Esophagus muscularis mucosa (tissue), 3 donors: ENCODE measurements at regions not wholly inside any gene's neighbourhood (a gene's known extent, or its start where the extent isn't known, plus 50 kb on each side); places are given as distances from the start of the nearest gene placed in this dataset.

ENCODE experiments used
- CTCF ChIP-seq, 3 experiments: fragments of 200-600 bp in 2 of 3; fragments of 450-650 bp in 1 of 3; sonication (generic) in 2 of 3; IDR thresholded peaks; one replicate each; pipeline ENCODE4 v1.5.1; 2017 to 2019; ENCODE audit warnings: antibody characterized with exemption in 3 of 3, mild to moderate bottlenecking in 2 of 3, moderate library complexity in 1 of 3
- POLR2A ChIP-seq: fragments of 450-650 bp; IDR thresholded peaks from one replicate; pipeline ENCODE4 v1.6.1; 2017; ENCODE audit warnings: antibody characterized with exemption, moderate library complexity, mild to moderate bottlenecking, low read depth

GRCh38 chr6:15862810-15863209, 200.0 kb upstream of the DTNBP1 start:
- TF ChIP-seq CTCF (IDR thresholded peaks at IDR 0.05) (no peak), POLR2A (no peak)
